PC-3 (cell line): ENCODE measurements at regions not wholly inside any gene's neighbourhood (a gene's known extent, or its start where the extent isn't known, plus 50 kb on each side); places are given as distances from the start of the nearest gene placed in this dataset.

Experiments
- CTCF ChIP-seq: fragments of 300-600 bp; sonication (generic); conservative IDR thresholded peaks from 2 replicates; pipeline ENCODE4 v1.5.1; 2017; ENCODE audit warnings: antibody characterized with exemption, low read depth, mild to moderate bottlenecking, low read length
- EZH2 ChIP-seq: fragments of 300-600 bp; sonication (generic); IDR thresholded peaks from one replicate; pipeline ENCODE4 v1.6.1; 2017; ENCODE audit warnings: antibody characterized with exemption, mild to moderate bottlenecking, low read length; ENCODE audit not compliant: unreplicated experiment
- EZH2phosphoT487 ChIP-seq: fragments of 300-600 bp; sonication (generic); IDR thresholded peaks from 2 replicates; pipeline ENCODE4 v1.6.1; 2018; ENCODE audit warnings: mild to moderate bottlenecking, antibody characterized with exemption, low read length, borderline replicate concordance

- TF ChIP-seq CTCF = no peak
- TF ChIP-seq EZH2phosphoT487 = no peak
- no peak for TF ChIP-seq EZH2
Observed at GRCh38 chr11:134541951-134542350, 129.9 kb upstream of the B3GAT1 start.
